ENCODE measurements at regions not wholly inside any gene's neighbourhood (a gene's known extent, or its start where the extent isn't known, plus 50 kb on each side); places are given as distances from the start of the nearest gene placed in this dataset.

- no peak for DNase-seq
Observed at GRCh38 chr4:120524237-120524636, 398.3 kb downstream of the PRDM5 start.

- no peak for DNase-seq
Observed at GRCh38 chr4:120520761-120521160, 401.8 kb downstream of the PRDM5 start.

- DNase-seq = no peak
Observed at GRCh38 chr4:120517966-120518365, 404.6 kb downstream of the PRDM5 start.

- no peak for DNase-seq
Observed at GRCh38 chr4:120509719-120510118, 412.8 kb downstream of the PRDM5 start.

- no peak for DNase-seq
Observed at GRCh38 chr4:120509222-120509621, 413.3 kb downstream of the PRDM5 start.

- DNase-seq = no peak
Observed at GRCh38 chr4:120508036-120508435, 414.5 kb downstream of the PRDM5 start.

- no peak for DNase-seq
Observed at GRCh38 chr4:120506536-120506935, 416.0 kb downstream of the PRDM5 start.

- DNase-seq = no peak
Observed at GRCh38 chr4:120498678-120499077, 423.8 kb downstream of the PRDM5 start.

- no peak for DNase-seq
Observed at GRCh38 chr4:120491481-120491880, 424.8 kb upstream of the MAD2L1 start.

GRCh38 chr4:120481756-120482155 lies 415.1 kb upstream of the MAD2L1 start:
- DNase-seq = no peak

- no peak for DNase-seq
Observed at GRCh38 chr4:120472447-120473131, 405.9 kb upstream of the MAD2L1 start.

- no peak for DNase-seq
Observed at GRCh38 chr4:120466429-120466828, 399.8 kb upstream of the MAD2L1 start.

- DNase-seq = no peak
Observed at GRCh38 chr4:120454788-120455187, 388.1 kb upstream of the MAD2L1 start.

- no peak for DNase-seq
Observed at GRCh38 chr4:120452536-120452935, 385.9 kb upstream of the MAD2L1 start.

GRCh38 chr4:120452001-120452400 lies 385.4 kb upstream of the MAD2L1 start:
- DNase-seq = no peak

- DNase-seq = no peak
Observed at GRCh38 chr4:120447774-120448173, 381.1 kb upstream of the MAD2L1 start.

GRCh38 chr4:120446051-120446567 lies 379.5 kb upstream of the MAD2L1 start:
- DNase-seq = no peak

GRCh38 chr4:120445186-120445585 lies 378.5 kb upstream of the MAD2L1 start:
- no peak for DNase-seq

GRCh38 chr4:120443116-120443515 lies 376.5 kb upstream of the MAD2L1 start:
- no peak for DNase-seq

- DNase-seq = no peak
Observed at GRCh38 chr4:120440730-120441129, 374.1 kb upstream of the MAD2L1 start.

- DNase-seq = no peak
Observed at GRCh38 chr4:120435179-120435578, 368.5 kb upstream of the MAD2L1 start.

- no peak for DNase-seq
Observed at GRCh38 chr4:120434756-120435155, 368.1 kb upstream of the MAD2L1 start.

GRCh38 chr4:120432301-120432860 lies 365.7 kb upstream of the MAD2L1 start:
- no peak for DNase-seq

- DNase-seq = no peak
Observed at GRCh38 chr4:120431180-120431579, 364.5 kb upstream of the MAD2L1 start.

GRCh38 chr4:120418146-120418545 lies 351.5 kb upstream of the MAD2L1 start:
- DNase-seq = no peak

All from NCI-H510A (cell line).